ENCODE measurements at regions not wholly inside any gene's neighbourhood (a gene's known extent, or its start where the extent isn't known, plus 50 kb on each side); places are given as distances from the start of the nearest gene placed in this dataset.

DNA sequence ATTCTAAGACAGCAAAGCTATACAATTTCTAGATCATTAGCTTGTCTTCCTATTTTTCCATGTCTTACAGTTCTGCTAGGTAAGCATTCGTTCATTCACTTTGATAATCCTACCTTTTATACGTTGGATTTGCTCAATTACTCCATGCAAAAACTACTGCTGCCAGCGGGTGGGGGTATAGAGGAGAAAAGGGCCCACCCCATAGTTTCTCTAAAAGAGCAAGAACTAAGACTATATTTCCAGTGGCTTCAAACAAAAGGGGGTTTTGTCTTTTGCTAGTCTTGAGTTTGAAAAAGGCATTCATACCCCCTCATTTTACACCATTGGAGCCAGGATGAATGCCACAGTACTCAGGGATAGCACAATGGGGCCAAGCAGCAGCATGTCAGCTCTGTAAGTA is 155.7 kb downstream of the WT1 start:
- 65 to 80% methylated on average over 3 of the region's 3 CpGs for WGBS, 2 donors
- Histone ChIP-seq H3K27ac (no peak overlapping the region), H3K27me3 (no peaks in the 10 kb centered on the region), H3K36me3 (ENCODE audit: low read depth, missing control alignments) (no peaks in the 10 kb centered on the region), H3K4me1 (no peaks in the 10 kb centered on the region), H3K9me3 (no peaks in the 10 kb centered on the region), H3K4me3 (no peak overlapping the region)
- no peak for TF ChIP-seq POLR2A (IDR thresholded peaks at IDR 0.05)
- TF ChIP-seq, protein P1, sequence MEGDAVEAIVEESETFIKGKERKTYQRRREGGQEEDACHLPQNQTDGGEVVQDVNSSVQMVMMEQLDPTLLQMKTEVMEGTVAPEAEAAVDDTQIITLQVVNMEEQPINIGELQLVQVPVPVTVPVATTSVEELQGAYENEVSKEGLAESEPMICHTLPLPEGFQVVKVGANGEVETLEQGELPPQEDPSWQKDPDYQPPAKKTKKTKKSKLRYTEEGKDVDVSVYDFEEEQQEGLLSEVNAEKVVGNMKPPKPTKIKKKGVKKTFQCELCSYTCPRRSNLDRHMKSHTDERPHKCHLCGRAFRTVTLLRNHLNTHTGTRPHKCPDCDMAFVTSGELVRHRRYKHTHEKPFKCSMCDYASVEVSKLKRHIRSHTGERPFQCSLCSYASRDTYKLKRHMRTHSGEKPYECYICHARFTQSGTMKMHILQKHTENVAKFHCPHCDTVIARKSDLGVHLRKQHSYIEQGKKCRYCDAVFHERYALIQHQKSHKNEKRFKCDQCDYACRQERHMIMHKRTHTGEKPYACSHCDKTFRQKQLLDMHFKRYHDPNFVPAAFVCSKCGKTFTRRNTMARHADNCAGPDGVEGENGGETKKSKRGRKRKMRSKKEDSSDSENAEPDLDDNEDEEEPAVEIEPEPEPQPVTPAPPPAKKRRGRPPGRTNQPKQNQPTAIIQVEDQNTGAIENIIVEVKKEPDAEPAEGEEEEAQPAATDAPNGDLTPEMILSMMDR (IDR thresholded peaks at IDR 0.05) = no peak
- intact Hi-C loops (cut with DNase I; ENCODE audit: low total_unique reads) = no loop called here
- DNase-seq = no peak

DNA sequence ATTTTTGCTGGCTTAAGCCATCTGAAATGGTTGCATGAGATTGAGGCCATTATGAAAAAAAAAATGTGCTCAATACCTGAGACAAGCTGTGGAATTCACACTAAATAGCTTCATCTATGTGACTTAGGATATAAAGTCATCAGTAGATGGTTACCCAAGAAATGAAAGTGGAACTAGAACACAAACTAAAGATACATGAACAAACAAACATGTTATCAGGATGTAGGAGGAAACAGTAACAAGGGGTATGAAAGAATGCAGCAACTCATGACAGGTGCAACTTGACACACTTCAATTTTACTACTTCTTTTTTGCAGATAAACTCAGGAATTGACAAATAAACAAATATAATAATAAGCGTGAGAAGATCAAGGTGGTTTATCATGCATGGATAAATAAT is 155.0 kb downstream of the WT1 start:
- DNase-seq = no peak
- no peak overlapping the region for H3K4me3 ChIP-seq
- TF ChIP-seq, protein P1 (IDR thresholded peaks at IDR 0.05) = no peak
- TF ChIP-seq POLR2A (IDR thresholded peaks at IDR 0.05) = no peak
- H3K4me1 ChIP-seq = no peaks in the 10 kb centered on the region
- H3K27ac ChIP-seq = no peak overlapping the region
- intact Hi-C loops (cut with DNase I; ENCODE audit: low total_unique reads) = no loop called here
- 82 to 83% methylated on average over 1 of the region's 1 CpG for WGBS, 2 donors
- no peaks in the 10 kb centered on the region for H3K36me3 ChIP-seq (ENCODE audit: low read depth, missing control alignments)
- H3K27me3 ChIP-seq = no peaks in the 10 kb centered on the region
- H3K9me3 ChIP-seq = no peaks in the 10 kb centered on the region

DNA sequence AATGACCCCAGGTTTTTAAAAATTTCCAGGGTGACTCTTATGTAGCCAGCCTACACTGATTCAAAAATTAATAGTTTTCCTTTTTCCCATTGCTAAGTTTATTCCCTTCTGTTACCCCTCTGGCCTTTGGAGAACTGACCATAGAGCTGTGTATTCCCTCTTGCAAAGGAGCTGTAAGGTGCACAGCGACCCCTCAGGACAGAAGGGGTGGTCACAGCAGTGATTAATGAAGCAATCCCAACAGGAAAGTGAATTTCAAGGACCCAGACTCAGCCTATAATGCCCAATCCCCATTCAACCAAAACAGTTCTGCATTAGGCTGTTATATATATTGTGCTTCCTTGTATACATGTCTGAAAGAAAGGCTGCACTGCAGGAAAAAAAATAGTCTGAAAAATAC is 147.1 kb downstream of the WT1 start:
- Histone ChIP-seq H3K9me3 (no peaks in the 10 kb centered on the region), H3K27ac (no peak overlapping the region), H3K36me3 (ENCODE audit: low read depth, missing control alignments) (no peaks in the 10 kb centered on the region), H3K4me1 (no peaks in the 10 kb centered on the region), H3K4me3 (no peak overlapping the region), H3K27me3 (no peaks in the 10 kb centered on the region)
- DNase-seq = no peak
- WGBS, 2 donors = 38 to 45% methylated on average over 1 of the region's 1 CpG
- no peak for TF ChIP-seq POLR2A (IDR thresholded peaks at IDR 0.05)
- TF ChIP-seq, protein P1 (IDR thresholded peaks at IDR 0.05) = no peak
- intact Hi-C loops (cut with DNase I; ENCODE audit: low total_unique reads) = no loop called here

DNA sequence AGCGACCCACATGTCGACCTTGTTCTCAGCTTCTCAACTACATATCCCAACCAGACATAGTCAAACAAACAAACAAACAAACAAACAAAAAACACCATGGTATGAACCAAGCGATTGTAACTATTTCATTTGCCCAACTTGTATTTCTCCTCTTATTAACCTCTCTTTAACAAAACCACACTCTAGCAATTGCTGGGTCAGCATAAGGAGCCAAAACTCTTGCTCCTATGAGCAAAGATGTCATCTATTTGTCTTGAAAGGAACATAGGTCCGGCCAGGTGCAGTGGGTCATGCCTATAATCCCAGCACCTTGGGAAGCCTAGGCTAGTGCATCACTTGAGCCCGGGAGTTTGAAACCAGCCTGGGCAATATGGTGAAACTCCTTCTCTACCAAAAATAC is 145.6 kb downstream of the WT1 start:
- no peak overlapping the region for H3K4me3 ChIP-seq
- no peaks in the 10 kb centered on the region for H3K36me3 ChIP-seq (ENCODE audit: low read depth, missing control alignments)
- no peak overlapping the region for H3K27ac ChIP-seq
- DNase-seq = no peak
- intact Hi-C loops (cut with DNase I; ENCODE audit: low total_unique reads) = no loop called here
- no peaks in the 10 kb centered on the region for H3K27me3 ChIP-seq
- H3K9me3 ChIP-seq = no peaks in the 10 kb centered on the region
- 85 to 90% methylated on average over 5 of the region's 5 CpGs for WGBS, 2 donors
- TF ChIP-seq POLR2A (IDR thresholded peaks at IDR 0.05) = no peak
- TF ChIP-seq, protein P1 (IDR thresholded peaks at IDR 0.05) = no peak
- no peaks in the 10 kb centered on the region for H3K4me1 ChIP-seq

DNA sequence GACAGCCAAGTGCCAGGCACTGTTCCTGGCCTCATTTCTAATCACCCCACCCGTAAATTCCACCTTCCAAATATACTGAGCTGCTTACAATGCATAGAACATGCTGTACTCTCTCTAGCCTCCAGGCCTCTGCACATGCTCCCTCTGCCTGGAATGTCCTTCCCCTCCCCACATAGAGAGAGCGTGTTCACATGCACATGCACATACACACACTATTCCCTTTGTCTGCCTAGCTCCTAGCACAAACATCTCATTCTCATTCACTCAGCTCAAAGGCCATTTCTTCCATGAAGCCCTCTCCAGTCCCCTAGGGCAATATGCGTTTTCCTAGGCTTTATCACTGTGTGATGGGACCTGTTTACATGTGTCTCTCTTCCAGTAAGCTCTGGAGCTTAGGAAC is 144.6 kb downstream of the WT1 start:
- no peaks in the 10 kb centered on the region for H3K36me3 ChIP-seq (ENCODE audit: low read depth, missing control alignments)
- no peak for DNase-seq
- 62 to 65% methylated on average over 3 of the region's 3 CpGs for WGBS, 2 donors
- no peaks in the 10 kb centered on the region for H3K9me3 ChIP-seq
- no peak overlapping the region for H3K4me3 ChIP-seq
- TF ChIP-seq, protein P1 (IDR thresholded peaks at IDR 0.05) = no peak
- TF ChIP-seq POLR2A (IDR thresholded peaks at IDR 0.05) = no peak
- H3K27me3 ChIP-seq = no peaks in the 10 kb centered on the region
- intact Hi-C loops (cut with DNase I; ENCODE audit: low total_unique reads) = no loop called here
- no peak overlapping the region for H3K27ac ChIP-seq
- H3K4me1 ChIP-seq = no peaks in the 10 kb centered on the region

Measured in testis (tissue), 2 donors.